GM10248 (cell line): ENCODE measurements at regions not wholly inside any gene's neighbourhood (a gene's known extent, or its start where the extent isn't known, plus 50 kb on each side); places are given as distances from the start of the nearest gene placed in this dataset.

Experiments used
- CTCF ChIA-PET: fragments of 300-600 bp; sonication (Branson Sonifier 250); formaldehyde crosslinking; extraction: SDS; loops from one replicate; lab custom pipeline; 2021; ENCODE audit warnings: antibody characterized with exemption; lab: Yijun Ruan, JAX
- POLR2A ChIA-PET: fragments of 350-650 bp; sonication (Branson Sonifier 250); formaldehyde crosslinking; extraction: SDS; loops from one replicate; lab custom pipeline; 2020; ENCODE audit warnings: antibody characterized with exemption; lab: Yijun Ruan, JAX
- DNase-seq: peaks from one replicate; pipeline ENCODE4 v3.0.0; 2012; ENCODE audit errors: extremely low spot score
- TF ChIP-seq, protein P1 (sequence below): IDR thresholded peaks from 2 replicates; pipeline ENCODE4 v1.5.1; 2012; ENCODE audit warnings: mild to moderate bottlenecking, low read depth; ENCODE audit errors: extremely low read depth, missing control alignments, control extremely low read depth

DNA sequence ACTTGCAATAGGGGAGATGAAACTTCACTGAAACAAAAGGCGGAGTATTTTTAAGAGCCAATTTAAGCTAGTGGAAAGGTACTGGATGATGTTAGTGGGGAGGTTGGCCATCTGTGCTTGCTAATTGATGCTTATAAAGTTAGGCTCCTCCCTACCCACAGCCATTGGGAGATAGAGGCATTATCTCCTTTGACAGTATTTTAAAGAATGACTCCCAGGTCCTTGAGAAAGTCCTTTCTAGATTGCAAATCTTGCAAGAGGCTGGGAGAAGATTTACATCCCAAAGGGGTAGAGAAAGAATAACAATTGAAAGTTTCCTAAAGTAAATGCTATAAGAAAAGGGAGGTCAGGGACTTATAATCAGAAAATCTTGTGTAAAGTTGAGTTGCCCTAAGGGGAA, 282.6 kb downstream of the BRINP1 start:
- ChIA-PET POLR2A (no interaction called here), CTCF (no interaction called here)
- TF ChIP-seq, protein P1, sequence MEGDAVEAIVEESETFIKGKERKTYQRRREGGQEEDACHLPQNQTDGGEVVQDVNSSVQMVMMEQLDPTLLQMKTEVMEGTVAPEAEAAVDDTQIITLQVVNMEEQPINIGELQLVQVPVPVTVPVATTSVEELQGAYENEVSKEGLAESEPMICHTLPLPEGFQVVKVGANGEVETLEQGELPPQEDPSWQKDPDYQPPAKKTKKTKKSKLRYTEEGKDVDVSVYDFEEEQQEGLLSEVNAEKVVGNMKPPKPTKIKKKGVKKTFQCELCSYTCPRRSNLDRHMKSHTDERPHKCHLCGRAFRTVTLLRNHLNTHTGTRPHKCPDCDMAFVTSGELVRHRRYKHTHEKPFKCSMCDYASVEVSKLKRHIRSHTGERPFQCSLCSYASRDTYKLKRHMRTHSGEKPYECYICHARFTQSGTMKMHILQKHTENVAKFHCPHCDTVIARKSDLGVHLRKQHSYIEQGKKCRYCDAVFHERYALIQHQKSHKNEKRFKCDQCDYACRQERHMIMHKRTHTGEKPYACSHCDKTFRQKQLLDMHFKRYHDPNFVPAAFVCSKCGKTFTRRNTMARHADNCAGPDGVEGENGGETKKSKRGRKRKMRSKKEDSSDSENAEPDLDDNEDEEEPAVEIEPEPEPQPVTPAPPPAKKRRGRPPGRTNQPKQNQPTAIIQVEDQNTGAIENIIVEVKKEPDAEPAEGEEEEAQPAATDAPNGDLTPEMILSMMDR: no peak
- DNase-seq: no peak

DNA sequence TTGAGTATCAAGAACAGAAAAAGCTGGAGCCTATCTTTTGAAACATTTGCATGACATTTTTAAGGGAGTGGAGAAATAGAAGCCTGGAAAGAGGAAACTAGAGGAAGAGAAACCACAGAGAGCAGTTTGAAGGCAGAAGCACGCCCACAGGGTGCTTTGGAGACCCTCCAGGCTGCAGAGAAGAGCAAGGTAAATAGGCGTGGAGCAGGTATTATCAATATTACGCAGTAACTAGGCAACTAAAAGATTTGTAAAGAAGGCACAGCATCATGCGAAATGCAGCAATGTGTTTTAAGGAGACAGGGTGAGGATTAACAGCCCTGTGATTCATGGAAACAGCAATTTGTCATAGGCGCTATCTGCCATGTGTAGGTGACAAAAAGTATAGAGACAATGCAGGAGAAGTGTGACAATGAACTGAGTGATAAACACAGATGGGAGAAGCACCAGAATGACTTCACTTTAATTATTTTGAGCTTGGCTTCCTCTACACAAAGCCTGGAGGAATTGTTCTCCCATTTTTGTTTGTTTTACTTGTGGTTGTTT, 281.2 kb downstream of the BRINP1 start:
- ChIA-PET CTCF (no interaction called here), POLR2A (no interaction called here)

DNA sequence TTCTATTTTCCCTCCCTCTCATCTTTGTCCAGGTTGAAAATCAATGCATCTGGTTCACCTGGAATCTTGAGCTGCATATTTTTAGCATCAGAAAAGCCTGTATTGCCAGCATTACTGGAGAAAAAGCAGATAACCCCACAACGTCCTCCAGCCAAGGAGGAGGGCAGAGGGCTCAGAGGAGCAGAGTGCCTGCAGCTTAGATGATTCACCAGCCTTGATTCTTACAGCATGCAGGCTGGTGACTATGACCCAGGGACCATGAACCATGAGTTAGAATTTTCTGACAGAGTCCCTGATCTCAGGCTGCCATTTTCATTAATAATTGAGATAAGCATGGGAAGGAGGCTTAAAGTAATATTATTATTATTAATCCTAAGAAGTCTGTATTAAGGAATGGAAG, 278.2 kb downstream of the BRINP1 start:
- ChIA-PET CTCF (no interaction called here), POLR2A (no interaction called here)
- no peak for DNase-seq
- TF ChIP-seq, protein P1: no peak

More for the DNA sequence above, 281.2 kb downstream of the BRINP1 start:
- DNase-seq: no peak
- TF ChIP-seq, protein P1: no peak

DNA sequence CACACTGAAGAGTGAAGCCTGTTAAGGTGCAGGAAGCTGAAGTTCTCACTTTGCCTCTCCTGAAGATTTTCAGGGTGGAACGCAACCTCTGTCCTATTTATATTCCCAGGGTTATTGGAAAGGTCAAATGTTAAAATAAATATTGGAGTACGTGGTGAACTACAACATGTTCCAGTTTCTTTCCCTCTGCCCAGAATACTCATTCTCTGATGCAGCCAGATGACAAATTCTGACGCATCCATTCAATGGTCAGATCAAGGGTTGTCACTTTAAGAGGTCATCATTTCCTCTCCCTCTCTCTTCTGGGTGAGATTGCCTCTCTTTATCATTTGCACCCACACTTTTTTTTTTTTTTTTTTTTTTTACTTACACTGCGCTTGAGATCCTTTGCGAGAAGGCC, 277.1 kb downstream of the BRINP1 start:
- TF ChIP-seq, protein P1: no peak
- ChIA-PET CTCF (no interaction called here), POLR2A (no interaction called here)

DNA sequence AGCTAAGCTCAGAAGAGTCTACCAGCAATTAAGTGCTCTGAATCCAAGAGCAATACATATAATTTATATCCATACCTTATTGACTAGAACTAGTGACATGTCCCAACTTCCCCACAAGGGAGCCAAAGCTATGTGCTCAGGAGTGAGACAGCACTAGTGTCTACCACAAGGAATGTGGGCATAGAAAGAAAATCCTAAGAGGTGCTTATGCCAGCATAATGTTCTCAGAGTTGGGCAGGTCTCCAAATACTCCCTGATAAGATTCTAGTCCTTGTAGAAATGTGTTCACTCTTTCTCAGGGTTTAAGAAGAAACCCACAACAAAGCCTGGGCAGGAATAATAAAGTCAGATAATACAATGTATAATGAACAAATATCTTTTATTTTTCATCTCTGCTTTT, 275.1 kb downstream of the BRINP1 start:
- TF ChIP-seq, protein P1: no peak
- ChIA-PET POLR2A (no interaction called here), CTCF (no interaction called here)
- no peak for DNase-seq

More for the DNA sequence above, 277.1 kb downstream of the BRINP1 start:
- DNase-seq: no peak

DNA sequence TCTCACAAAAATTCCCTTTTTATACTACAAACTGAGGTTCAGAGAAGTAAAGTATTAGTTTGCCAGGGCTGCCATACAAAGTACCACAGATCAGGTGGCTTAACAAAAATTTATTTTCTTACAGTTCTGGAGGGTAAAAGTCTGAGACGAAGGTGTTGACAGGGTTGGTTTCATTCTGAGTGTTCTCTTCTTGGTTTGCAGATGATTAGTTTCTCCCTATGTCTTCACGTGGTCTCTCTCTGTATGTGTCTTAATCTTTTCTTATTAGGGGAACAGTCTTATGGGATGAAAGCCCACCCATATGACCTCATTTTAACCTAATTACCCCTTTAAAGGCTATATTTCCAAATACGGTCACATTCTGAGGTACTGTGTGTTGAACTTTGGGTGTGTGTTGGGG, 274.2 kb downstream of the BRINP1 start:
- DNase-seq: no peak
- CTCF ChIA-PET: no interaction called here
- TF ChIP-seq, protein P1: no peak
- POLR2A ChIA-PET: no interaction called here
